SK-N-SH treated with all-trans-retinoic acid at 6 μM for 48 hours (cell line): ENCODE measurements at regions not wholly inside any gene's neighbourhood (a gene's known extent, or its start where the extent isn't known, plus 50 kb on each side); places are given as distances from the start of the nearest gene placed in this dataset.
"Not testable (repeated sequence)": the region's sequence is repeated elsewhere in the genome, so short reads cannot be mapped to it uniquely, and the experiment has no call there.

Experiments
- ATAC-seq: fragments of 200-7000 bp; cut with Tn5 transposase; 3 replicates; pipeline ENCODE4 v1.9.1; 2020; ENCODE audit warnings: mild to moderate bottlenecking, moderate library complexity
- BACH2 ChIP-seq: fragments of 250-450 bp; sonication (Bioruptor Pico); IDR thresholded peaks from 2 replicates; pipeline ENCODE4 v1.9.0; 2021; ENCODE audit warnings: mild to moderate bottlenecking, borderline replicate concordance
- CREB5 ChIP-seq: fragments of 250-450 bp; sonication (Bioruptor Pico); IDR thresholded peaks from 2 replicates; pipeline ENCODE4 v1.5.1; 2020; ENCODE audit warnings: low read depth, mild to moderate bottlenecking, moderate library complexity
- CSDC2 ChIP-seq: fragments of 250-450 bp; sonication (Bioruptor Pico); IDR thresholded peaks from 2 replicates; pipeline ENCODE4 v1.5.0; 2020; ENCODE audit warnings: mild to moderate bottlenecking, moderate library complexity
- CSRNP3 ChIP-seq: fragments of 250-450 bp; sonication (Bioruptor Pico); IDR thresholded peaks from 2 replicates; pipeline ENCODE4 v1.5.1; 2021; ENCODE audit warnings: mild to moderate bottlenecking, moderate library complexity
- ESRRG ChIP-seq: fragments of 250-450 bp; sonication (Bioruptor Pico); IDR thresholded peaks from 2 replicates; pipeline ENCODE4 v1.6.1; 2021; ENCODE audit warnings: mild to moderate bottlenecking
- GLIS3 ChIP-seq: fragments of 250-450 bp; sonication (Bioruptor Pico); IDR thresholded peaks from 2 replicates; pipeline ENCODE4 v1.5.0; 2020; ENCODE audit warnings: mild to moderate bottlenecking, moderate library complexity
- ISL1 ChIP-seq: fragments of 250-450 bp; sonication (Bioruptor Pico); IDR thresholded peaks from 2 replicates; pipeline ENCODE4 v2.1.2; 2022; ENCODE audit warnings: mild to moderate bottlenecking, moderate library complexity
- OSR1 ChIP-seq: fragments of 250-450 bp; sonication (Bioruptor Pico); IDR thresholded peaks from 2 replicates; pipeline ENCODE4 v1.8.0; 2022; ENCODE audit warnings: moderate library complexity, mild to moderate bottlenecking, inconsistent platforms
- PATZ1 ChIP-seq: fragments of 250-450 bp; sonication (Bioruptor Pico); IDR thresholded peaks from 2 replicates; pipeline ENCODE4 v1.8.0; 2020; ENCODE audit warnings: mild to moderate bottlenecking, moderate library complexity, borderline replicate concordance
- PPARA ChIP-seq: fragments of 250-450 bp; sonication (Bioruptor Pico); IDR thresholded peaks from 2 replicates; pipeline ENCODE4 v1.5.0; 2020; ENCODE audit warnings: mild to moderate bottlenecking, borderline replicate concordance
- SNAI2 ChIP-seq: fragments of 250-450 bp; sonication (Bioruptor Pico); IDR thresholded peaks from 2 replicates; pipeline ENCODE4 v1.5.0; 2020; ENCODE audit warnings: mild to moderate bottlenecking, moderate library complexity
- TOX ChIP-seq: fragments of 250-450 bp; sonication (Bioruptor Pico); IDR thresholded peaks from 2 replicates; pipeline ENCODE4 v1.8.0; 2021; ENCODE audit warnings: mild to moderate bottlenecking, moderate library complexity, borderline replicate concordance
- TSHZ2 ChIP-seq: fragments of 250-450 bp; sonication (Bioruptor Pico); IDR thresholded peaks from 2 replicates; pipeline ENCODE4 v1.5.0; 2020; ENCODE audit warnings: mild to moderate bottlenecking, moderate library complexity
- ZC3H10 ChIP-seq: fragments of 250-450 bp; sonication (Bioruptor Pico); IDR thresholded peaks from 2 replicates; pipeline ENCODE4 v1.5.1; 2021; ENCODE audit warnings: mild to moderate bottlenecking, moderate library complexity
- ZFP3 ChIP-seq: fragments of 250-450 bp; sonication (Bioruptor Pico); IDR thresholded peaks from 2 replicates; pipeline ENCODE4 v1.5.0; 2020; ENCODE audit warnings: mild to moderate bottlenecking, moderate library complexity
- ZFP30 ChIP-seq: fragments of 450-650 bp; formaldehyde crosslinking; IDR thresholded peaks from 2 replicates; pipeline ENCODE4 v1.5.0; 2022; ENCODE audit warnings: mild to moderate bottlenecking, moderate library complexity
- ZNF565 ChIP-seq: fragments of 450-650 bp; formaldehyde crosslinking; conservative IDR thresholded peaks from 2 replicates; pipeline ENCODE4 v1.5.0; 2020; ENCODE audit warnings: low read depth, mild to moderate bottlenecking, moderate library complexity
- ZNF70 ChIP-seq: fragments of 450-650 bp; formaldehyde crosslinking; IDR thresholded peaks from 2 replicates; pipeline ENCODE4 v1.5.0; 2020; ENCODE audit warnings: mild to moderate bottlenecking, moderate library complexity
- ZNF8 ChIP-seq: fragments of 450-650 bp; formaldehyde crosslinking; IDR thresholded peaks from 2 replicates; pipeline ENCODE4 v1.5.0; 2020; ENCODE audit warnings: mild to moderate bottlenecking, moderate library complexity
- TF ChIP-seq, protein P1 (sequence below): fragments of 250-450 bp; sonication (Bioruptor Pico); IDR thresholded peaks from 2 replicates; pipeline ENCODE4 v1.8.0; 2021; ENCODE audit warnings: low read depth, mild to moderate bottlenecking, moderate library complexity, borderline replicate concordance

DNA sequence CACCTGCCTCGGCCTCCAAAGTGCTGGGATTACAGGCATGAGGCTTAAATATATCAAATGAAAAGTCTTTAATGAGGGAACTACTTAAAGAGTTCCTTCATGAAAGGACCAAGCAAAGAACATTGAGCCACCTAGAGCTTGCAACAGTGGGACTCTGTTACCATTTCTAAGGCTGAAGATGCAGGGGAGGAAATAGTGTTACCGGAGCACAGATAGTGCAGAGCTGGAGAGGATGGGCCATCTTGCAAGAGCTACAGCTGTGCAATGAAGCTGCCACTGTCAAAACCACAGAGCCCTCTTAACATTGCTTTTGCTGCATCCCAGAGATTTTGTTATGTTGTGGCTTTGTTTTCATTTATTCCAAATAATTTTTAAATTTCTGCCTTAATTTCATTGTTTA lies 77.1 kb upstream of the NAA35 start:
- TF ChIP-seq ESRRG (CRISPR knock-in tag) (no peak), ZNF70 (CRISPR knock-in tag) (no peak), CSRNP3 (CRISPR knock-in tag) (no peak), TOX (CRISPR knock-in tag) (no peak), PATZ1 (CRISPR knock-in tag) (no peak), ZC3H10 (CRISPR knock-in tag) (no peak), ZFP30 (no peak), SNAI2 (CRISPR knock-in tag) (no peak), ZFP3 (no peak), GLIS3 (CRISPR knock-in tag) (no peak), OSR1 (no peak), BACH2 (no peak), CREB5 (CRISPR knock-in tag) (no peak), ZNF8 (CRISPR knock-in tag) (no peak), ZNF565 (CRISPR knock-in tag) (no peak), TSHZ2 (no peak), PPARA (no peak), ISL1 (CRISPR knock-in tag) (no peak)
- TF ChIP-seq, protein P1, sequence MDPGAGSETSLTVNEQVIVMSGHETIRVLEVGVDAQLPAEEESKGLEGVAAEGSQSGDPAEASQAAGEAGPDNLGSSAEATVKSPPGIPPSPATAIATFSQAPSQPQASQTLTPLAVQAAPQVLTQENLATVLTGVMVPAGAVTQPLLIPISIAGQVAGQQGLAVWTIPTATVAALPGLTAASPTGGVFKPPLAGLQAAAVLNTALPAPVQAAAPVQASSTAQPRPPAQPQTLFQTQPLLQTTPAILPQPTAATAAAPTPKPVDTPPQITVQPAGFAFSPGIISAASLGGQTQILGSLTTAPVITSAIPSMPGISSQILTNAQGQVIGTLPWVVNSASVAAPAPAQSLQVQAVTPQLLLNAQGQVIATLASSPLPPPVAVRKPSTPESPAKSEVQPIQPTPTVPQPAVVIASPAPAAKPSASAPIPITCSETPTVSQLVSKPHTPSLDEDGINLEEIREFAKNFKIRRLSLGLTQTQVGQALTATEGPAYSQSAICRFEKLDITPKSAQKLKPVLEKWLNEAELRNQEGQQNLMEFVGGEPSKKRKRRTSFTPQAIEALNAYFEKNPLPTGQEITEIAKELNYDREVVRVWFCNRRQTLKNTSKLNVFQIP (CRISPR knock-in tag) = no peak
- ATAC-seq = no peak

DNA sequence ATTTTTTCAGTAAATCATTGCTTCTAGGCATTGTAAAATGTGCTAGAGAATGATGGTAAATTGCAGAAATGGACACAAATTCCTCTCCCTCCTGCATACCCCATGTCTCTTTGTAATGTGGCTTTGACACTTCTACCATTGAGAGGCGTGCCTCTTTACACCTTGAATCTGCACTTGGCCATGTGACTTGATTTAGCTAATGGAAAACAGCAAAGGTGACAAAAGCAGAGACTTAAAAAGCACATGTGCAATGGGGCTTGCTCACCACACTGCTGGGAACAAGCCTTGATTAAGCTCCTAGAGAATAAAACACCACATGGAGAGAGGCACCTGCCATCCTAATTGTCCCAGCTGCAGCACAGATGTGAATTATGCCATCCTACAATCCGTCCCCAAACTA lies 69.9 kb upstream of the NAA35 start:
- no peak for ATAC-seq

GRCh38 chr9:85871683-85872082 lies 69.3 kb upstream of the NAA35 start:
- ATAC-seq = not testable (repeated sequence)

More for the DNA sequence above, 69.9 kb upstream of the NAA35 start:
- no peak for TF ChIP-seq ZC3H10 (CRISPR knock-in tag)
- TF ChIP-seq CSRNP3 (CRISPR knock-in tag) = no peak
- no peak for TF ChIP-seq ZNF70 (CRISPR knock-in tag)
- no peak for TF ChIP-seq CSDC2 (CRISPR knock-in tag)
- no peak for TF ChIP-seq BACH2
- no peak for TF ChIP-seq OSR1
- TF ChIP-seq TOX (CRISPR knock-in tag) = no peak
- TF ChIP-seq ZFP30 = no peak
- TF ChIP-seq PATZ1 (CRISPR knock-in tag) = no peak
